Tibial nerve (tissue), 4 donors: ENCODE measurements at regions not wholly inside any gene's neighbourhood (a gene's known extent, or its start where the extent isn't known, plus 50 kb on each side); places are given as distances from the start of the nearest gene placed in this dataset.

ENCODE experiments used
- DNase-seq, 2 donors: peaks; one replicate each; pipeline ENCODE4 v3.0.0-alpha.2; 2019; ENCODE audit warnings: low spot score in 2 of 2
- H3K27ac ChIP-seq, 4 donors: fragments of 200-600 bp; sonication (generic) in 3 of 4; one replicate each; pipeline ENCODE4 v1.5.1; 2017 to 2019; ENCODE audit warnings: mild to moderate bottlenecking in 1 of 4
- H3K27me3 ChIP-seq, 2 donors: fragments of 200-600 bp; sonication (generic) in 1 of 2; one replicate each; pipeline versions ENCODE4 v1.5.1 to v1.6.0; 2017 to 2019
- H3K36me3 ChIP-seq, 3 donors: fragments of 200-600 bp; sonication (generic); one replicate each; pipeline ENCODE4 v1.5.1; 2018 to 2019
- H3K4me1 ChIP-seq, 4 donors: fragments of 200-600 bp; sonication (generic) in 3 of 4; one replicate each; pipeline ENCODE4 v1.5.1; 2017 to 2019
- H3K4me3 ChIP-seq, 4 donors: fragments of 200-600 bp; sonication (generic) in 3 of 4; one replicate each; pipeline ENCODE4 v1.5.1; 2017 to 2019; ENCODE audit warnings: mild to moderate bottlenecking in 1 of 4, moderate library complexity in 1 of 4
- H3K9me3 ChIP-seq, 4 donors: fragments of 200-600 bp; sonication (generic) in 3 of 4; one replicate each; pipeline ENCODE4 v1.5.1; 2017 to 2019
- CTCF ChIP-seq, 5 experiments: fragments of 200-600 bp in 3 of 5; fragments of 450-650 bp in 2 of 5; sonication (generic) in 3 of 5; IDR thresholded peaks; one replicate each; pipeline ENCODE4 v1.5.1; 2016 to 2019; ENCODE audit warnings: antibody characterized with exemption in 5 of 5, mild to moderate bottlenecking in 3 of 5, moderate library complexity in 2 of 5
- EP300 ChIP-seq, 2 donors: sonication (generic); formaldehyde crosslinking; IDR thresholded peaks; one replicate each; pipeline ENCODE4 v1.6.1; 2017; ENCODE audit warnings: antibody characterized with exemption in 2 of 2, mild to moderate bottlenecking in 1 of 2
- POLR2A ChIP-seq, 2 donors: fragments of 450-650 bp; IDR thresholded peaks; one replicate each; pipeline ENCODE4 v1.6.1; 2017; ENCODE audit warnings: antibody characterized with exemption in 2 of 2, mild to moderate bottlenecking in 2 of 2, moderate library complexity in 2 of 2
- WGBS, 2 donors: methylation state at CpG; one replicate each; pipeline ENCODE4 v1.1.5; 2018; 5-methylcytosine and 5-hydroxymethylcytosine counted together

DNA sequence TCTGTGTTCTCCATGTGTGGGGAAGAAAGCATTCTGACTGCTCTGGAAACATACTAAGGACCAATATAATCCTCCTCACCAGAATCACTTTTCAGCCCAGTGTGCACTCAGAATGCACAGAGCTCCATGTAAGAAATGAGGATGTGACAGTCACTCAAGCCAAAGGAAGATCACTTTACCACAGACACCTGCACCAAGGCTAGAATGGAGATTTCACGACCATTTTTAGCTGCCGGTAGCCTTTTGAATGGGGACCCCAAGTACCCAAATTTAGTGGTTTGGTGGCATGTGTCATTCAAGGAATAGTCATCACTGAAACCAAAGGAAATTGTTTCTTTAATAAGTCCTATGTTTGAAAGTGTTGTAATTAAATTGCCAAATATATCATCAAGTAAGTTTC, 613.2 kb upstream of the ACVR2A start:
- H3K9me3 ChIP-seq = no peaks in the 10 kb centered on the region
- H3K4me3 ChIP-seq = no peak overlapping the region
- H3K27me3 ChIP-seq = no peaks in the 10 kb centered on the region
- TF ChIP-seq POLR2A (IDR thresholded peaks at IDR 0.05) = no peak
- TF ChIP-seq EP300 (IDR thresholded peaks at IDR 0.05) = no peak
- no peak for TF ChIP-seq CTCF (IDR thresholded peaks at IDR 0.05)
- 86 to 97% methylated on average over 2 of the region's 2 CpGs for WGBS, 2 donors
- no peak for DNase-seq
- H3K4me1 ChIP-seq = no peaks in the 10 kb centered on the region
- no peaks in the 10 kb centered on the region for H3K36me3 ChIP-seq
- no peak overlapping the region for H3K27ac ChIP-seq

DNA sequence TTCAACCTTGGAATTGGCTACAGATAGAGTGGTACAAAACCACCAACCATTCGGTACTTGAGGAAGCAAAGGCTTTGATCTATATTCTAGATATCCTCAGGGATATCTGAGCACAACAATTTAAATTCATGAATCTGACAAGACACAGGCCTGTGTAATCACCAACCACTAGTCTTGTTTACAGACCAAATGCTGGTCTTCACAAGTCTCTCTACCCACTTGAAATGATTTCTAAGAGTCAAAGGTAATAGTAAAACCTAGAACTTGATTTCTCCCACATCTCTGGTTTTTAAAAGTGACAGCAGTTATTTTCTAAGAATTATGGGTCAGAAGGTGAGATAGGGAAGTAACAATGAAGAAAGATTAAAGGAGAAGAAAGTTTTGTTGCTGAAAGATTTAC, 613.7 kb upstream of the ACVR2A start:
- TF ChIP-seq EP300 (IDR thresholded peaks at IDR 0.05) (no peak), POLR2A (IDR thresholded peaks at IDR 0.05) (no peak), CTCF (IDR thresholded peaks at IDR 0.05) (no peak)
- WGBS, 2 donors = 81 to 92% methylated on average over 1 of the region's 1 CpG

DNA sequence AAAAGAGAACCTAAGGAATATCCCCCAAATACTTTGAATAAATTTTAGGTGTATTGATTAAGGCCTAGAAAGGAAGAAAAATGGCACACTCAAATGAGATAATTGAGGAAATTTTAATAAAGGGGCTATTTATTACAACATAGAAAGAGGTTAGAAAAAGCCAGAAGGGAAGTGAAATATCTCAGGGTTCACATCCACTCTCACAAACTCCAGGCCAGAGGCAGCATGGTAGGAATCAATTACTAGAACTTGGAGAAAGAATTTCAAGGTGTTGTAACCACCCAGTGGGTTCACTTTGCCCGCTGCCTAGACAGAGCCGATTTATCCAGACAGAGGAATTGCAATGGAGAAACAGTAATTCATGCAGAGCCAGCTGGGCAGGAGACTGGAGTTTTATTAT, 617.5 kb upstream of the ACVR2A start:
- no peaks in the 10 kb centered on the region for H3K4me1 ChIP-seq
- H3K9me3 ChIP-seq = no peaks in the 10 kb centered on the region
- no peak overlapping the region for H3K4me3 ChIP-seq
- TF ChIP-seq CTCF (IDR thresholded peaks at IDR 0.05) (no peak), POLR2A (IDR thresholded peaks at IDR 0.05) (no peak)
- no peak for DNase-seq
- no peak overlapping the region for H3K27ac ChIP-seq
- 89 to 93% methylated on average over 2 of the region's 2 CpGs for WGBS, 2 donors
- H3K36me3 ChIP-seq = no peaks in the 10 kb centered on the region
- no peaks in the 10 kb centered on the region for H3K27me3 ChIP-seq

More for the DNA sequence above, 613.7 kb upstream of the ACVR2A start:
- Histone ChIP-seq H3K4me1 (no peaks in the 10 kb centered on the region), H3K27me3 (no peaks in the 10 kb centered on the region), H3K27ac (no peak overlapping the region), H3K9me3 (no peaks in the 10 kb centered on the region), H3K36me3 (no peaks in the 10 kb centered on the region), H3K4me3 (no peak overlapping the region)
- DNase-seq = no peak

DNA sequence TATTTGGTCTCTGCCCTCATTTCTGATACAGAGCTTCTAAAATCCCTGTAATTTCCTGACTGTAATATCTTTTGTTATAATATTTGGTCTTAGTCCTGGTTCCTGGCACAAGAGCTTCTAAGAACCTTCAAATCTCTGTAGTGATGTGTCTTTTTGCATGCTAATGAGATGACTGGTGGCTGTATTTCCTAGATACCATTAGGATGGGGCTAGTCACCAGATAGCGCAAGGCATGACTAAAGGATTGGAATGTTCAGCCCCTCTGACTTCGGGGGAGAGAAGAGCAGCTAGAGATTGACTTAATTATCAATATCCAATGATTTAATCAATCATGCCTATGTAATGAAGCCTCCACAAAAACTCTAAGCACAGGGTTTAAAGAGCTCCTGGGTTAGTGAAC, 620.8 kb upstream of the ACVR2A start:
- Histone ChIP-seq H3K4me3 (no peak overlapping the region), H3K9me3 (no peaks in the 10 kb centered on the region), H3K4me1 (no peaks in the 10 kb centered on the region), H3K36me3 (no peaks in the 10 kb centered on the region), H3K27ac (no peak overlapping the region), H3K27me3 (no peaks in the 10 kb centered on the region)
- WGBS, 2 donors = 79 to 88% methylated on average over 2 of the region's 2 CpGs
- TF ChIP-seq CTCF (IDR thresholded peaks at IDR 0.05) = no peak
- TF ChIP-seq POLR2A (IDR thresholded peaks at IDR 0.05) = no peak
- no peak for TF ChIP-seq EP300 (IDR thresholded peaks at IDR 0.05)
- no peak for DNase-seq

DNA sequence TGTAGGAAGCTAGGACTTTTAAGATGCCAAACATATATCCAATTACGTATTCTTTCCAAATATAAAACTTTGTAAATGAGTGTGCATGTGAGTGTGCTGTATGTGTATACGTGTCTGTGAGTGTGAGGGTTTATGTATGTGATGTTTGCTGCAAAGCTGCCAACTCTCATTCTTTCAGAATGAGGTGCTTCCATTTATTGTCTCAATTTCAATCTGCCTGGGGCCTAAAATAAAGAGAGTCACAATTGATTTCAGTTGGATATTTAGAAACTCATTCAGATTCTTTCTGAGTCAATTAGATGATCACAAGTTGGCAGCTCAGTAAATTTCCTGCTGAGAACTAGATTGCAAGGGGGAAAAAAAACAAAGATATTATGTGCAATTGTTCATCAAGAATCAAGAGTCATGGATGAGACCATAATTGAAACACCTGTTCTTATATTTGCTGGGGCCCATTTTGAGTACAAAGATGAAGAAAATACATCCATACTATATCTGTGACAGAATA, 621.2 kb upstream of the ACVR2A start:
- no peak for TF ChIP-seq CTCF (IDR thresholded peaks at IDR 0.05)
- TF ChIP-seq EP300 (IDR thresholded peaks at IDR 0.05) = no peak
- no peak for TF ChIP-seq POLR2A (IDR thresholded peaks at IDR 0.05)

More for the DNA sequence above, 621.2 kb upstream of the ACVR2A start:
- H3K27me3 ChIP-seq = no peaks in the 10 kb centered on the region
- DNase-seq = no peak
- no peaks in the 10 kb centered on the region for H3K9me3 ChIP-seq
- H3K27ac ChIP-seq = no peak overlapping the region
- no peaks in the 10 kb centered on the region for H3K36me3 ChIP-seq
- no peaks in the 10 kb centered on the region for H3K4me1 ChIP-seq
- H3K4me3 ChIP-seq = no peak overlapping the region
- WGBS, 2 donors = 73 to 75% methylated on average over 2 of the region's 2 CpGs
